ENCODE measurements at regions not wholly inside any gene's neighbourhood (a gene's known extent, or its start where the extent isn't known, plus 50 kb on each side); places are given as distances from the start of the nearest gene placed in this dataset.
"Not testable (repeated sequence)": the region's sequence is repeated elsewhere in the genome, so short reads cannot be mapped to it uniquely, and the experiment has no call there.

DNA sequence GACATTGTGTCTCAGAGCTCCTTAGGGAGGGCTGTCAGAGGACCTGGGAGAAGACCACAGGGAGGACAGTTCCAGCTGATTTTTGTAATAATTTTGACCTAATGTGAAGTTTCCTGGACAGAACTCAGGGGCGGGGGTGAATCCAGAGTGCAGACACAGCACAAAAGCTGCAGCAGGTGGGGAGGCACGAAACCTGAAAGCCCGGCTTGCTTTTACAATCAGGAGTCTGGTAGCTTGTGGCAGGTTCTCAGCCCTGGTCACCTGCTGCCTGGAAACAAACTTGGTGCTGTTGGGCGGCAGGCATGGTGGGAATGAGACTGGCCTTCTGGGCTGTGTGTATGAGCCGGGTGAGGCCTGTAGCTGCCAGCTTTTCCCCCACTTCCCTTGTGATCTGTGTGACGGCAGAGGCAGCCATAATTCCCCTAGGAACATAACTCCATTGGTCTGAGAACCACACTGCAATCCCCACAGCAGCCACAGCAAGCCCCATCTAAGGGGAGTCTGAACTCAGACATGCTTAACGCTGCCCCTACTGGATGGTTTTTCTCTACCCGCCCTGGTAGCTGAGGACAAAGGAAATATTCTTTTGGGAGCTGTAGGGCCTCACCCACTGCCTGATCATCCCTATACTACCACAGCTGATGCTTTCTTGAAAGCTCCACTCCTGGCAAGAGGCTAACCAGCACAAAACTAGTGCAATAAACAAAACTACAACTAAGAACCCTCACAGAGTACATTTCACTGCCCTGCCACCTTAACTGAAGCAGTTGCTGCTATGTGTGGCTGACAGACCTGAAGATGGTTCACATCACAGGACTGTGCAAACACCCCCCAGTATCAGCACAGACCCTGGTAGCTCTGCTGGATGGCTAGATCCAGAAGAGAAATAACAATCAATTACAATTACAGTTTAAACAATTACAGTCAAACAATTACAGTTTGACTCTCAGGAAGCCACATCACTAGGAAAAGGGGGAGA, 1055.1 kb upstream of the GJE1 start:
- peak; percentile 2 for DNase-seq (ENCODE audit: low spot score)

DNA sequence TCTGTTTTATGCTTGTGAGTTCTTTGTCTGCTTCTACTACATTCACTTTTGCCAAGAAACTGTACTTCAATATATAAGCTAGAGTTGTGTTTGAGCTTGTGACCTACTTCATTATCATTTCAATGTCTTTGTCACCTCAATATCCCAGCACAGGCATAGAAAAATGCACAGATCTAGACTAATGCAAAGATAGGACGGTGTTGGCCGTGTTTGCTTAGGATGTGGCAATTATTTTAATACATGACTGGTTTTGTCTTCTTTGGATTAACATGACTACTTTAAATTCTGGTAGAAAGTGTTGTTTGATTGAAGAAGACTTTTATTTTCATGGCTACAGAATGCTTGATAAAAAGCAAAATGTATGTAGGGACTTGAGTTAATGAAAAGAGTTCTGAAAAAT, 1075.0 kb upstream of the GJE1 start:
- DNase-seq (ENCODE audit: low spot score) = no peak

DNA sequence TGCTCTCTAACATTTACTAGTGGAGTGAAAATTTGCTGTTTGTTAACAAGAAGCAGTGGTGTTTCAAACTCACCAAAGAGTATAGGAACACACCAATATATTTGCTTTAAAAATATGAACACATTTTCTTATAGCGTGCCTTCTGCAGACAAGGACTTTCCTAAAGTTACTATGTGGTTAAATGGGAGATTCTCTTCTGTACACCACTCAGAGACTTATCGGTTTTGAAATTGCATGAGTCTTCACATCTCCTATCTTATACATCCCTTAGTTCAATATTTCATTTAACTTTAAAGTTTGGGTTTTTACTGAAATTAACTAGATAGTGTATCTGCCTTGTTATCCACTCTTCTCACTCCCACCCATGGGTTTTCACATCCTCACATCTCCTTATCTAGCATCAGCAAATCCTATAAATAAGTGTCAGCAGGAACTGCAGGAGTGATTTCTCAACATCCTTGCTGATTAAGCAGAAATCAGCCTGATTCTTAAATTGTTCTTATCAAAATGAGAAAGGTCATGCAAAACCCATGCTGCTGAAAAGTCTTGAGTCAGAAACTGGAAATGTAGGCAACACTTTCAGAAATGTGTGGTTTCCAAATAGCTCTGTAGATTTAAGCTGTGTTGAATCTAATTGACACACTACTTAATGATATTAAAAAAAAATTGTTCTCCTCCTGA, 1075.6 kb upstream of the GJE1 start:
- no peak for DNase-seq (ENCODE audit: low spot score)

DNA sequence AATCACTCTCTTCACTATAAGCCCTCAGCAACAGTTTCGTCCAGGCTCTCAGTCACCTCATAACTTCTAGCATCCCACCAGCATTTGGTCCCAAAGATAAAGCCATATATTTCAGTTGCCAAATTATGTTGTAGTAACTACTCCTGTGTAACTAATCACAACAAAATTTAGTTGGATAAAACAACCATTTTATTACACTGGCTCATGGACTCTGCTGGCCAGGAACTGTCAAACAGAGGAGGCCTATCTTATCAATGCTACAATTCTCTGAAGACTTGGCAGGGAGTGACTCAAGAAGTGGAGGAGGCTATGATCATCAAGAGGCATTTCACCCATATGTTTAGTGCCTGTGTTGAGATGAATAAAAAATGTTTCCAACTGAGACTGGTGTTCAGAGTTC, 1082.3 kb upstream of the GJE1 start:
- no peak for DNase-seq (ENCODE audit: low spot score)

DNA sequence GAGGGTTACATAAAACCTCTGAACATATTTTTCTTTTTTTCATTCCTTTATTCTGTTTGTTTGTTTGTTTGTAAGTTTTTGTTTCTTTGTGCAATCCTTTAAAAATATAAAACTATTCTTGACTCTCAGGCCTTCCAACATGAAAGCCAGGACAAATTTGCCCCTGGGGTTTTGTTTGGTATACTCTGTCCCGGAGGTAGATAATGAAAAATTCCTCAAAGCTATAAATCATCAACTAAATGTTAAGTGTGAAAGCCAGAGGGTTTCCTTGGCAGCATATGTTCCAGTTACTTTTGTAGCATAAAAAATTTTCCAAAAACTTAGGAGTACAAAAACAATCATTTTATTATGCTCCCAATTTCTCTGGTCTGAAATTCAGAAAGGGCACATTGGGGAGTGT, 1084.3 kb upstream of the GJE1 start:
- no peak for DNase-seq (ENCODE audit: low spot score)

DNA sequence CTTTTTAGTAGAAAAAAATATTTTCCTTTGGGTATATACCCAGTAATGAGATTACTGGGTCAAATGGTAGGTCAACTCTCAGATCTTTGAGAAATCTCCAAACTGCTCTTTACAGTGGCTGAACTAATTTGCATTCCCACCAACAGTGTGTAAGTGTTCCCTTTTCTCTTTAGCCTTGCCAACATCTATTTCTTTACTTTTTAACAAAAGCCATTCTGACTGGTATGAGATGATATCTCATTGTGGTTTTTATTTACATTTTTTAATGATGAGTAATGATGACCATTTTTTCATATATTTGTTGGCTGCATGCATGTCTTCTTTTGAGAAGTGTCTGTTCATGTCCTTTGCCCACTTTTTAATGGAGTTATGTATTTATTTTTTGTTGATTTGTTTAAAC, 1086.2 kb upstream of the GJE1 start:
- not testable (repeated sequence) for DNase-seq (ENCODE audit: low spot score)

DNA sequence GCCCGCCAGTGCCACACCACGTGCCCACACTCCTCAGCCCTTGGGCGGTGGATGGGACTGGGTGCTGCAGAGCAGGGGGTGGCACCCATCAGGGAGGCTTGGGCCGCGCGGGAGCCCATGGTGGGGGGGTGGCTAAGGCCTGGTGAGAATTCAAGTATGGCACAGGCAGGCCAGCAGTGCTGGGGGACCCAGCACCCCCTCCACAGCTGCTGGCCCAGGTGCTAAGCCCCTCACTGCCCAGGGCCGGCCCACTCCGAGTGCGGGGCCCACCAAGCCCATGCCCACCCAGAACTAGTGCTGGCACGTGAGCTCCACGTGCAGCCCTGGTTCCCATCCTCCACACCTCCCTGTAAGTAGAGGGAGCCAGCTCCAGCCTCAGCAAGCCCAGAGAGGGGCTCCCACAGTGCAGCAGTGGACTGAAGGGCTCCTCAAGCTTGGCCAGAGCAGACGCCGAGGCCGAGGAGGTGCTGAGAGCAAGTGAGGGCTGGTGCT, 1091.1 kb upstream of the GJE1 start:
- no peak for DNase-seq (ENCODE audit: low spot score)

DNA sequence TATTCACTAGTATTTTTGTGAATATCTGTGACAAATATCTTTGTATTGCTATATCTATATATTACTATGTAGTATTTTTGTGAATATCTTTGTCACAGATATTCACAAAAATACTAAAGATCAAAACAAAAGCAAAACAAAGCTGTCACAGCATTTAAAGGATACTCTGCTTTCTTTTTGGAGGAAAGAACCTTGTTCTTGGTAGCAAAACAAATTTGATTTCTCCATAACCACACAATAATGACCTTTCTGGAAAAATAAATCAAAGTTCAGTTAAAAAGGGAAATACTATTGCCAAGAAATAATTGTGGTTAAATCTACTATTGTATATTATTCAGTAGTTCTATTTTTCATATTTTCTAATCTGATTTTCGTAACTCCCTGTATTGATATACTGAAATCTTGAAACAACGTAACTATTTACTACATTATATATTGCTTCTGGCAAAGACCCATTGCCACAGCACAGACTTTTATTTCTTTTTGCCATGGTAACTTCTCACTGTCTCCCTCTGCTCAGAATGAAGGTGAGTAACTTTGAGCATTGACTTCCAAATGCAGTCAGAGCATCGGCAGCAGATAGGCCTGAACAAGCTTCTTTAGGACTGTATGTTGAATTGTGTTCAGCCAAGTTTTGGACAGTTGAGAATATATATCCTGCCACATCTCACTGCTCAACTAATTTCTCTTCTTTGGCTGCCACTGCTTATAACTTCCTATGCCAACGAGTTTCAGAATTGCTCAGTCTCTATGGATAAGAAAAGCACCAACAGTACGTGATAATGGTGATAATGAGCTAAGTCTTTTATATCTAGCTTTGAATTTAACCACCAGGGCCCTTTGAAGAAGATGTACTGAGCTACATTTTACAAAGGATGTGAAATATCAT, 1097.2 kb upstream of the GJE1 start:
- DNase-seq (ENCODE audit: low spot score) = no peak

DNA sequence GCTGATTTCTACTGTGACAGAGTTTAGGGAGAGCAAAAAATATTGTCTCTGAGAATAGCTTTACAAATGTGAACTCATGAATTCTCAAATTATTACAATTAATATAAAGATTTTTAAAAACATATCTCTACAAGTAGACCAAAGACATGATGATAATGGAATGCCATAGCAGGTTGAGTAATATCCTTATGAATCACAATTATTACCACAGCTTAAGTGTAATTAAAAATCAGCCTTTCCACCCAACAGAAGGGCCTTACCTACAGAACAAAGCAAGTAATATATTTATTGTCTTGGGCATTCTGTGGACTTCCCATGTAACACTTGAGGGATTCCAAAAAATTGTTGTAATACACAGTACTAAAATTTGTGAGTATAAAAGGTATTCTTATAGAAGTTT, 1099.6 kb upstream of the GJE1 start:
- DNase-seq (ENCODE audit: low spot score) = no peak

DNA sequence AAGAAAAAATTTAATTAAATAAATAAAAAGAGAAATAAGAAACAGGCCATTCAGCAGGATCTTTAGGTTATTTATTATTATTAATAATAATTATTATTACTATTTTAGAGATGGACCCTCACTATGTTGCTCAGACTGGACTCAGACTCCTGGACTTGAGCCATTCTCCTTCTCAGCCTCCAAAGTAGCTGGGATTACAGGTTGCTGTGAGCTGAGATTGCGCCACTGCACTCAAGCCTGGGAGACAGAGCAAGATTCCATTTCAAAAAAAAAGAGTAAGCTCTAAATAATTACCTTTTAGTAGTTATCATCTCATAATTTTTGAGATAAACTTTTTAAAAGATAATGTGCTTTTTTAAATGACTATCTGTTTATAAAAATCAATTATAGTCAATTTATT, 1102.8 kb upstream of the GJE1 start:
- DNase-seq (ENCODE audit: low spot score) = no peak

DNA sequence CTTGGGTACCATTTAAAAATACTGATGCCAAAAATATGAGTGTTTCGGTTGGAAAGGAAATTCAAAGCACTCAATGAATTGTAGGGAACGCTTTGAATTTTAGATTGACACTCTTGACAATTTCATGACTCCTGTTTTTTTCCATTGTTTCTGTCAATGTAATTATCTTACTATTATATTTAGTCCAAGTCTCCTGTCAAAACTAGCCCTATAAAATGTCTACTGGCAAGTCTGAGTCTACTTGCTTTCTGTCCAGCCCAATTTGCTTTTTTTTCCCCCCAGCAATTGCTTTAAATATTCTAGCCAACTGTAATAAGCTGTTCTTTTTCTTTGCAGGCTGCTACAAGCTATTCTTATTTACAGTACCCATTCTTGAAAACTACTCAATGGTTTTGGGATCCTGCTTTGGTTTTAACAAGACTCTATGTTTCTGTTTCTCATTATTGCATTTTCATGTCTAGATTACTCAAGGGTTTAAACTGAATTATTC, 1103.9 kb upstream of the GJE1 start:
- DNase-seq (ENCODE audit: low spot score) = no peak

DNA sequence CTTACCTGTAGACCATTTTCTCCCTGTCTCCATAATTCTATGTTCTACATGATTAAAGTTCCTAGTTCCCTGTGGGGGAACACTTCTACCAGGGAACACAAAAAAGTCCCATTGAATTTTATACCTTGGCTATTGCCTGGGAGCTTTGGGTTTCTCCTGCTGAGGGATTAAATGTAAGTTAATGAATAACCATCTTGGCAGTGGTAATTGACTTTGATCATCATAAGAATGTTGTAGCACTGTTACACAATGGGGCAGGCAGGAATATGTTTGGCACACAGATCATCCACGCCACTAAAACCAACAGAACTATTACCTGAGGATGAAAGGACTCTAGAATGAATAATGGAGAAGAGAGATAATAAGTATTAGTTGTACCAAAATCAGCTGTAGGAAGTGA, 1106.2 kb upstream of the GJE1 start:
- no peak for DNase-seq (ENCODE audit: low spot score)

DNA sequence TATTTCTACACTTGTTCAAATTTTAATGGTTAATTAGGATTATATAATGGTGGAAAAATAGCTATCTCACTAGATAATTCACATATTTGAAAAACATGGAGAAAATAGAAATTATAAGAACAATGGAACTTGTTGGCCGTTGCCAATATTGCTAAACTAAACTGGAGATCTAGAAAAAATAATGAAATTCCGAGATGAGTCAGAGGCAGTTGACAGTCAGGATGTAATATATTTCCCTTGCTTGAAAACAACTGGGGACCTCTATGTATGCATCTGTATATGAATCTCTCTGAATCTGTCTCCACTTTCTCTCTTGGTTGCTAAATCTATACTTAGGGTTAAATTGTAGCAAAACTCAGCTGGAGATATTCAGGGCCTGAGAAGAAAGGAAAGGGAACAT, 1108.2 kb upstream of the GJE1 start:
- DNase-seq (ENCODE audit: low spot score) = no peak

DNA sequence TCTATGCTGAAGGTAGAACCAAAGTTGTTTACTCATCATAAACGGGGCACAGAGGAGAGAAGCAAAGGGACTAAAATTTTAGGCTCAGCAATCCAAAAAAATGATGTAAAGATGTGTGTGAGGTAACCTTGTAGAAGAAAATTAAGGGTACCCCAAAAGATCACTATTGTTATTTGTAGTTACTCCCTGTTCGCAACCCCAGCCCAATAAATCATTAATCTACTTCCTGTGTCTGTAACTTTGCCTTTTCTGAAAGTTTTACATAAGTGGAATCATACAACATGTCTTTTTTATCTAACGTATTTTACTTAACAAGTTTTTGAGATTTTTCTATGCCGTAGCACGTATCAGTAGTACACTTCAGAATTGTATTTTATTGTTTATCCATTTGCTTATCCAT, 1114.8 kb upstream of the GJE1 start:
- no peak for DNase-seq (ENCODE audit: low spot score)

DNA sequence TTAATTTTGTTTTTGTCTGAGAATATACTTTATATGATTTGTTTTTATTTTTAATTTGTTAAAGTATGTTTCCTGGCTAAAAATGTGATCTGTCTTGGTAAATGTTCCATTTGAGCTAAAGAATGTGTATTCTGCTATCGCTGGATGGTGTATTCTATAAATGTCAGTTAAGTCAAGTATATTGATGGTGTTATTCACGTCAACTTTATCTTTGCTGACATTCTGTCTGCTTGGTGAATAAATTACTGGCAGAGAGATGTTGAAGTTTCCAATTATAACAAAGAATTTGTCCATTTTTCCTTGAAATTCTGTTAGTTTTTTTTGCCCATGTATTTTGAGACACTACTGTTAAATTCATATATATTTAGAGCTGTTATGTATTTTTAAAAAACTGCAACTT, 1131.8 kb upstream of the GJE1 start:
- no peak for DNase-seq (ENCODE audit: low spot score)

DNA sequence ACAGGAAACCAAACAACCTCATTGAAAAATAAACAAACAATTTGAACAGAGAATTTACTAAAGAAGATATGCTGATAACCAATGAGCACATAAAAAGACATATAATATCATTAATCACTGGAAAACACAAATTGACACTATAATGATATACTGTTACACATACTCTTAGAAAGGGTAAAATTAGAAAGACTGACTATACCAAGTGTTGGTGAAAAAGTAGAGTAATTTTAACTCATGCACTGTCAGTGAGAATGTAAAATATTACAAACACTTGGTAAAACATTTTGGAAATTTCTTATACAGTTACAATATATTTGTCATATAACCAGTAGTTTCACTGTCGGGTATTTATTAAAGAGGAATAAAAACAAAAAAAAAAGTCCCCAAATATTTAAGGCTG, 1139.2 kb upstream of the GJE1 start:
- DNase-seq (ENCODE audit: low spot score) = no peak

DNA sequence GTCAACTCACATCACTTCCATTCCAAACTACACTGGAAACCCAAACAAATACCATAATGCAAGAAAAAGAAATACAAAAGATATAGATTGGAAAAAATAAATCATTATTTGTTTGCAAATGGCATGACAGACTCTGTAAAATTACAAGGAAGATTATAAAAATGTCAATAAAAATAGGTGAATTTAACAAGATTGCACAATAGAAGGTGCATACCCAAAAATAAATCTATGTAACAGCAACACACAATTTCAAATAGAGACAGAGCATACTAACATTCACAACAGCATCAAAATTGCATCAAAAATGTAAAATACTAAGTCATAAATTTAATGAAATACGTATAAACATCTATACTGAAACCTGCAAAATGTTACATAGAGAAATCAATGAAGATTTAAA, 1140.0 kb upstream of the GJE1 start:
- DNase-seq (ENCODE audit: low spot score) = no peak

DNA sequence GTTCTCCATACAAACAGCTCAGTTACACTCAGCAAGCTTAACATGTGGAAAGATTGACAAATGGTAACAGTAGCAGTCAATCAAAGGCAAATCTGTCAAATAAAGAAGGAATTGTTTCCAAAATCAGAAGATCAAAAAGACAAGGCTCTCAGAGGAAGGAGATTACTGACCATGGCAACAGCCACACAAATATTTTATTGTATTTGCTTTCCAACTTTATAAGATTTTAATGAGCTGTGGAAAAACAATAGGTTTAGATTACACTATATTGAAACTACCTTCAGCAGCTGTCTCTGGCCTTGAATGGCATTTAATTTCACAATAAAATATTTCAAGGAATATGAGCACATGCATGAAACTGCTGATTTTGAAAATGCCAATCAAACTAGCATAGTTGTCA, 1143.9 kb upstream of the GJE1 start:
- no peak for DNase-seq (ENCODE audit: low spot score)

DNA sequence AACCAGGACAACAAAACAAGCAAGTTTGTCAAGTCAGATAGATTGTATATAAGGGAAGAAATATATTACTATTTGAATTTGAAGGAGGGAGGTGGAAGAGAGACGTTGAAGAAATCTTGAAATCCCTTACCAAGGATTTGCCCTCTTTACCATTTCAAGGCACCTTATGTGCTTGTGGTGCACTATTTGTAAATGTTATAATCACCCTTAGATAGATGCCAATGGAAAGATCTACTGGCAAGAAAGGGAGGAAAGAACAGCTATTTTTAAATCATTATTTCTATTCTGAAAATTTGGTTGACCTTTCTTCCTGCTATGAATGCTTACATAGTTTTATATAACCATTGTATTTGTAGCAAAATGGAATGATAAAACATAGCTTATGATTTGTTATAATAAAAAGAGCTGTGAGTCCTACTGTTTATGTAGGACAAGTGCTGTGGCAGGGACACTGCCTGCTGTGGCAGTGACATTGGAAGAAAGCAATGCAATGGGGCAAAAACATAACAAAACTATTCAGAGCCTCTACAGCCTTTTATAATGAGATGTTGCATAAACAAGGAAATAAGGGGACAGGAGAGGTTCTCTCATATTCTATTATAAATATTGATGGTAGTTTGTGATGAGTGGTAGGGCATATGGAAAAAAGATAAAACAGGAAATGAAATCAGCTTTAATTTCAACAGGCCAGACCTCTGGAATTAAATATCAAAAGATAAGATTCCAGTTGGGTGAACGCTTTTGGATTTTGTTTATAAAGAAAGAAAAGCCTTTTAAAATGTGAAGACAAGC, 1145.2 kb upstream of the GJE1 start:
- no peak for DNase-seq (ENCODE audit: low spot score)

DNA sequence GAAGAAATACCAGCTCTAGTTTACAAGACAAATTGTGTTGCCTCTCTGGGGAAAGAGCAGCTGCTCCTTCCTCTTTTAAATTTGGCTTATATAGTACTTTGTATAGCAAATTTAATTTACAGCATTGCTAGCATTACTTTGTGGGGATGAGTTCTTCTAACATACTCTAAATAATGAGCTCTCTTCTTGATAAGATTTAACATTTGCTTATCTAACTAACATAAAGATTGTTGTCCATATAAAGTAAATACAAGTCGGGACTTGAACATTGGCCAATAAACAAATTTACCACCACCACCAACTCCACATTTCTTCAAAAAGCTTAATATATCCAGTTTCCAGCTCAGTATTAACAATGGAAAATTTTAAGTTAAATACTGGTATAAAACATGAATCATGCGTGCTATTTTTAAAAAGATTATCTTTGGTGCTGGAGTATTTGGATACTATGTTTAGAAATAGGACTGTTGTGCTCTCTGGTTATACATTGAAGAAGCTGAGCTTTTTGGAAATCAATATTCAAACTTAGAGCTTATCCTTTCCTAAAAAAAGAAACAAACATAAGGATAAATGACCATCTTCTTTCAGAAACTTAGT, 1146.9 kb upstream of the GJE1 start:
- no peak for DNase-seq (ENCODE audit: low spot score)

Measured in CD4-positive, alpha-beta T cell treated with Interleukin-2 at 100 ng/mL for 4 hours (primary cell).